T-cell (primary cell): ENCODE measurements at regions not wholly inside any gene's neighbourhood (a gene's known extent, or its start where the extent isn't known, plus 50 kb on each side); places are given as distances from the start of the nearest gene placed in this dataset.

Experiments
- ATAC-seq, 4 experiments: fragments of 200-7000 bp in 3 of 4; fragments of 150-1000 bp in 1 of 4; cut with Tn5 transposase; replicated peaks in 1 of 4; 1 replicate in 3 of 4; 2 replicates in 1 of 4; pipeline ENCODE4 v1.10.0; 2021; ENCODE audit warnings: moderate library complexity in 3 of 4, mild to moderate bottlenecking in 2 of 4, moderate number of reproducible peaks in 1 of 4
- CTCF ChIA-PET, 2 donors: fragments of 300-600 bp; sonication (Branson Sonifier 250); formaldehyde crosslinking; loops; one replicate each; lab custom pipeline; 2022; ENCODE audit warnings: antibody characterized with exemption in 2 of 2; lab: Charles Lee
- POLR2A ChIA-PET, 2 donors: fragments of 300-600 bp; sonication (Branson Sonifier 250); formaldehyde crosslinking; loops; one replicate each; lab custom pipeline; 2022; ENCODE audit warnings: antibody characterized with exemption in 2 of 2; lab: Charles Lee
- DNase-seq, 35 experiments: peaks; one replicate each; pipeline versions ENCODE4 v3.0.0 to v3.0.0-alpha.2; 2013 to 2023
- H3K27ac ChIP-seq: one replicate; pipeline ENCODE4 v1.5.1; 2013; ENCODE audit warnings: low read length
- H3K27me3 ChIP-seq, 2 experiments: replicated peaks in 1 of 2; 1 replicate in 1 of 2; 2 replicates in 1 of 2; pipeline versions ENCODE4 v1.6.1 to v1.7.0; 2013; ENCODE audit warnings: low read length in 1 of 2, mixed read lengths in 1 of 2; ENCODE audit not compliant: control insufficient read depth in 2 of 2, insufficient read depth in 2 of 2; ENCODE audit errors: extremely low read depth in 1 of 2
- H3K36me3 ChIP-seq, 2 donors: 1 replicate in 1 of 2; 2 replicates in 1 of 2; pipeline versions ENCODE4 v1.6.1 to v1.7.0; 2013; ENCODE audit warnings: low read length in 1 of 2; ENCODE audit not compliant: control insufficient read depth in 2 of 2, insufficient read depth in 1 of 2; ENCODE audit errors: extremely low read depth in 1 of 2
- H3K4me1 ChIP-seq, 2 experiments: 1 replicate in 1 of 2; 2 replicates in 1 of 2; pipeline versions ENCODE4 v1.6.1 to v1.7.0; 2013; ENCODE audit warnings: low read length in 2 of 2, mixed read lengths in 1 of 2; ENCODE audit not compliant: insufficient read depth in 2 of 2, control insufficient read depth in 1 of 2; ENCODE audit errors: extremely low read depth in 1 of 2
- H3K4me3 ChIP-seq, 2 donors: 1 replicate in 1 of 2; 2 replicates in 1 of 2; pipeline versions ENCODE4 v1.5.1 to v1.7.0; 2013; ENCODE audit warnings: mild to moderate bottlenecking in 2 of 2, low read length in 1 of 2, moderate library complexity in 1 of 2; ENCODE audit not compliant: control insufficient read depth in 1 of 2; ENCODE audit errors: extremely low read depth in 1 of 2
- H3K9me3 ChIP-seq: 2 replicates; pipeline ENCODE4 v1.7.0; 2013
- H3K27ac Mint-ChIP-seq, 2 donors: one replicate each; pipeline ENCODE4 v1.8.0; 2020 to 2021; ENCODE audit warnings: mild to moderate bottlenecking in 2 of 2, mixed read lengths in 2 of 2
- H3K27me3 Mint-ChIP-seq, 2 donors: one replicate each; pipeline ENCODE4 v1.8.0; 2021 to 2022; ENCODE audit warnings: mixed read lengths in 2 of 2
- H3K36me3 Mint-ChIP-seq: one replicate; pipeline ENCODE4 v1.8.0; 2021; ENCODE audit warnings: mixed read lengths
- H3K4me1 Mint-ChIP-seq, 3 donors: one replicate each; pipeline ENCODE4 v1.8.0; 2020 to 2022; ENCODE audit warnings: mixed read lengths in 3 of 3, mild to moderate bottlenecking in 1 of 3
- H3K4me3 Mint-ChIP-seq, 3 donors: one replicate each; pipeline ENCODE4 v1.8.0; 2020 to 2022; ENCODE audit warnings: mild to moderate bottlenecking in 3 of 3, mixed read lengths in 3 of 3, moderate library complexity in 3 of 3
- H3K9me3 Mint-ChIP-seq, 3 donors: one replicate each; pipeline ENCODE4 v1.8.0; 2020 to 2022; ENCODE audit warnings: mixed read lengths in 3 of 3
- WGBS: methylation state at CpG from one replicate; pipeline ENCODE4 v1.1.5; 2013; ENCODE audit warnings: missing lambda C conversion rate; ENCODE audit not compliant: insufficient coverage; 5-methylcytosine and 5-hydroxymethylcytosine counted together

DNA sequence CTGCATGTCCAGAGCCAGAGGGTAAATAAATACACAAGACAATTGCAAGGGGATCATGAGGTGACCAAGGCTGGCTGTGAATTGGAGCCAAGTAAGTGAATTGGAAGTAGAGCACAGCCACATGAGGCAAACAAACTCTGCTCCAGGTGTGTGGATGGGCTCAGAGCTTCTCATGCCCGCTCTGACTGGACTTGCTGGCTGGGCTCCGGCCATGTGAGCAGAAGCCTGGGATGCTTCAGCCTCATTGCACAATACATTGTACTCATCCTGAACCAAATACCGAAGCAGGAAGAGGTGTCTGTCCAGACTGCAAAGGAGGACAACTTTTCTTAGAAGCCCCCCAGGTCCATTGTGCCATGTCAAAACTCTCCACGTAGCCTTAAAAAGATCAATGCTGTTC, 193.0 kb downstream of the TTC8 start:
- no peak for DNase-seq
- ChIA-PET POLR2A (no interaction called here), CTCF (no interaction called here)
- ATAC-seq: no peak
- Mint-ChIP-seq H3K27me3 (peaks cover 28 to 29% of the 10 kb centered on the region in 2 donors), H3K4me1 (no peaks in the 10 kb centered on the region), H3K9me3 (no peaks in the 10 kb centered on the region), H3K4me3 (no peak overlapping the region), H3K27ac (no peak overlapping the region), H3K36me3 (no peaks in the 10 kb centered on the region)
- H3K9me3 ChIP-seq: no peaks in the 10 kb centered on the region
- no peaks in the 10 kb centered on the region for H3K4me1 ChIP-seq
- 79% methylated on average over 3 of the region's 4 CpGs for WGBS
- H3K36me3 ChIP-seq: no peaks in the 10 kb centered on the region
- H3K27me3 ChIP-seq: peaks cover 0 to 2% of the 10 kb centered on the region in 2 experiments
- H3K27ac ChIP-seq: no peak overlapping the region
- H3K4me3 ChIP-seq: no peak overlapping the region

DNA sequence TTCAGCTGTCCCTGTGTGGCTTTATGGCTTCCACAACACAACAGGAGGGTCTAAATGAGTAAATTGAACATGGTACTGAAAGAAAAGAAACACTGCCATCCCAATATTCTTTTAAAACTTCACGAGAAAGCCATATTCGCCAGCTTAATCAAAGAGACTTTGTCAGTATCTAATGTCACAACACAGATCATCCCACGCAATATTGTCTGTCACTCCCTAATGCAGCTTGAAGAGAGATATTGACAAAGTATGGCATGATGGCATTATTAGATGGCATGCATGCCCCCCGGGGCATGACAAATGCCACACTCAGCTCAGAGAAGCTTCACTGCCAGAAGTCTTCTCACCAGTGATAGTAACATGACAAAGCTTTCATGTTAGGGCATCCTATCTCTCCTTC, 197.8 kb downstream of the TTC8 start:
- ChIA-PET POLR2A (no interaction called here), CTCF (interaction anchor here (0.7 kb wide), 2 partner anchors 182 to 883 kb away, joined by 3 read pairs; no protein-coding TSS in a partner anchor)
- no peak overlapping the region for H3K4me3 Mint-ChIP-seq
- DNase-seq (no peak), ATAC-seq (no peak)
- H3K4me1 Mint-ChIP-seq: no peaks in the 10 kb centered on the region
- Histone ChIP-seq H3K27ac (no peak overlapping the region), H3K4me3 (no peak overlapping the region), H3K9me3 (no peaks in the 10 kb centered on the region), H3K36me3 (no peaks in the 10 kb centered on the region), H3K4me1 (peaks cover 0 to 9% of the 10 kb centered on the region in 2 experiments), H3K27me3 (peaks cover 2 to 30% of the 10 kb centered on the region in 2 experiments)
- H3K9me3 Mint-ChIP-seq: no peaks in the 10 kb centered on the region
- no peak overlapping the region for H3K27ac Mint-ChIP-seq
- peaks cover 50 to 52% of the 10 kb centered on the region in 2 donors for H3K27me3 Mint-ChIP-seq
- H3K36me3 Mint-ChIP-seq: no peaks in the 10 kb centered on the region
- WGBS: 89% methylated on average over 1 of the region's 4 CpGs

DNA sequence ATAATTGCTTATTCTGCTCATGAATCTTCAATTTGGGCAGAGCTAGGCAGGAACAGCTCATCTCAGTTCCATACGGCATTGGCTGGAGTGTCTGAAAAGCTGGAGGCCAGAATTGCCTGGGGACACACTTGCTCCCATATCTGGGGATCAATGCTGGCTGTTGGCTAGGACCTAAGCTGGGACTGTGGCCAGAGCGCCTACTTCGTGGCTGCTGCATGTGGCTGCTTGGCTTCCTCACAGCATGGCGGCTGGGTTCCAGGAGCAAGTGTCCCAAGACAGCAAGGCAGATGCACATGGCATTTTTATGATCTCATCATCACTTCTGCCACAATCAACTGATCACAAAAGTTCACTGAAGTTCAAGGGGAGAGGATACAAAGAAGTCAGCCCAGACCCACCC, 200.2 kb downstream of the TTC8 start:
- Mint-ChIP-seq H3K27ac (no peak overlapping the region), H3K27me3 (peaks cover 59 to 62% of the 10 kb centered on the region in 2 donors), H3K4me3 (no peak overlapping the region), H3K4me1 (peaks cover 0 to 6% (median 0%) of the 10 kb centered on the region in 3 donors), H3K36me3 (no peaks in the 10 kb centered on the region), H3K9me3 (no peaks in the 10 kb centered on the region)
- ChIA-PET CTCF (interaction anchor here (0.6 to 1.3 kb wide), 2 partner anchors 889 to 1108 kb away, joined by 3 read pairs; no protein-coding TSS in a partner anchor), POLR2A (no interaction called here)
- peaks cover 0 to 18% of the 10 kb centered on the region in 2 experiments for H3K4me1 ChIP-seq
- WGBS: 96% methylated on average over 3 of the region's 4 CpGs
- no peaks in the 10 kb centered on the region for H3K36me3 ChIP-seq
- peaks cover 0 to 45% of the 10 kb centered on the region in 2 experiments for H3K27me3 ChIP-seq
- DNase-seq: no peak
- H3K9me3 ChIP-seq: no peaks in the 10 kb centered on the region
- ATAC-seq: no peak
- no peak overlapping the region for H3K27ac ChIP-seq
- H3K4me3 ChIP-seq: no peak overlapping the region

DNA sequence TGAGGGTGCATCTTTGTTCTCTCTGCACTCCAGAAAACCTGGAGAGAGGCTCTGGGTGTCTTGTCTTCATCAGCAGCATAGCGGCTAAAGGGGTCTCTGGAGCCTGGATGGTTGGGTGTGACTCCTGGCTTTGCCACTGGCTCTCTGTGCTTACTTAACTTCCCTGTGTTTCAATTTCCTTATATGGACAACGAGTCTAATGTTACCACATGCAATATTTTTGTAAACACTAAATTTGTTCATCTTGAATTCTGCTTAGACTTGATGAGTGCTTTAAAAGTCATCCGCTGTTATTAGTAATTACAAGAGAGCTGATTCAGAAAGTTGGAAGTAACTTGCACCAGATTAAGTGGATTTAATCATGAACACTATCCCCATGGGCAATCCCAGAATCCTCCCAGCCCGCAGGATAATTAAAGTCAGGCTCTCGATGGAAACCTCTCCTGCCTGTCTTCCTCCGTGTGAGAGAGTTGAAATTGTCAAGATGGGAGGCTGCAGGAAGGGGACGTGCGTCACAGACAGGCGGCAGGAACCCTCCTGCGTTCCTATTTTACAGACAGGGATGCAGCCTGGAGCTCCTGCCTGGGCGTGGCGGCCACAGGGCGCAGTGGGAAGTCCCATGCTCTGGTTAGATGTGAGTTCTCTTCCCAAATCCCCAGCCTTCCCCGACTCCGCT, 201.2 kb downstream of the TTC8 start:
- no peaks in the 10 kb centered on the region for H3K36me3 Mint-ChIP-seq
- H3K27me3 Mint-ChIP-seq: peaks cover 69 to 73% of the 10 kb centered on the region in 2 donors
- ATAC-seq (no peak), DNase-seq (no peak)
- no peaks in the 10 kb centered on the region for H3K9me3 Mint-ChIP-seq
- ChIA-PET CTCF (no interaction called here), POLR2A (no interaction called here)
- Histone ChIP-seq H3K36me3 (no peaks in the 10 kb centered on the region), H3K27me3 (peaks cover 0 to 51% of the 10 kb centered on the region in 2 experiments), H3K4me3 (no peak overlapping the region), H3K9me3 (no peaks in the 10 kb centered on the region), H3K27ac (no peak overlapping the region), H3K4me1 (peaks cover 0 to 18% of the 10 kb centered on the region in 2 experiments)
- H3K4me3 Mint-ChIP-seq: peak overlapping the region in 1 of 3 donors; percentile 25
- peak overlapping the region in 1 of 2 donors; percentile 4 for H3K27ac Mint-ChIP-seq
- 89% methylated on average over 3 of the region's 15 CpGs for WGBS
- peaks cover 0 to 6% (median 0%) of the 10 kb centered on the region in 3 donors for H3K4me1 Mint-ChIP-seq

DNA sequence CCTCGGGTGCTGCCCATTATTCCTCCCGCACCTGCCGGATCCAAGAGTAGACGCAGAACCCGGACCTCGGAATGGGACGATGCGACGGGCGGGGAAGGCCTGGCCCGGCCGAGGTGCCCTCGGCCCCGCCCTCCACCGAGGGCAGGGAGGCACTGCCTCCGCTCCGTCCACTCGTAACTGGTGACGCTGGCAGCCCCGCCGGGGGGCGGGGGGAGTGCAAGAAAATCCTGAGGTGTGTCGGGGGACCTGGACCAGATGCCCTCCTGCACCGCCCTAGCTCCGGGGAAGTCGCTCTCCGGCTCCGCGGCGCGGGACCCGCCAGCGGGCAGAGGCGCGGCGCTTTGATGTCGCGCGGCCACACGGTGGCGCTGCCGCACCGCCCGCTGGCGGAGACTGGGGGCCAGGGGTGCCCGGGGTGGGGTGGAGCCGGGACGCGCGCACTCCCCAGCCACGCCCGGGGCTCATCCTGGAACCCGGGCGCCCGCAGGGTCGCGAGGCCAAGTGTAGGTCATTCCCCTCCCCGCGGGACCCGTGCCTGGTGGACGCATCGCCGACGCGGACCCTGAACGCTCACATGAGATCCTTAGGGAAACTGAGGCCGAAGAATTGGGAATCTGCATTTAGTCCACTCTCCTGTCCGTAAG, 202.8 kb downstream of the TTC8 start:
- ATAC-seq (peak; percentile 88 to 92 (median 91)), DNase-seq (peak; percentile 16 to 79 (median 49))
- Mint-ChIP-seq H3K27me3 (peaks cover 62 to 63% of the 10 kb centered on the region in 2 donors), H3K36me3 (no peaks in the 10 kb centered on the region), H3K4me3 (peak overlapping the region; percentile 60 to 63 (median 61)), H3K27ac (no peak overlapping the region), H3K4me1 (peaks cover 0 to 6% (median 0%) of the 10 kb centered on the region in 3 donors), H3K9me3 (no peaks in the 10 kb centered on the region)
- ChIA-PET POLR2A (interaction anchor here in 1 of 2 donors (0.6 kb wide), 1 partner anchor 935 kb away, joined by 4 read pairs; no protein-coding TSS in a partner anchor), CTCF (interaction anchor here (0.7 to 0.9 kb wide), 5 partner anchors 19 to 894 kb away, joined by 3 to 12 read pairs (median 3); no protein-coding TSS in a partner anchor)
- no peaks in the 10 kb centered on the region for H3K9me3 ChIP-seq
- peaks cover 0 to 18% of the 10 kb centered on the region in 2 experiments for H3K4me1 ChIP-seq
- H3K36me3 ChIP-seq: no peaks in the 10 kb centered on the region
- no peak overlapping the region for H3K27ac ChIP-seq
- H3K27me3 ChIP-seq: peaks cover 0 to 63% of the 10 kb centered on the region in 2 experiments
- WGBS: 2% methylated on average over 56 of the region's 68 CpGs
- H3K4me3 ChIP-seq: peak overlapping the region; percentile 49 to 75

DNA sequence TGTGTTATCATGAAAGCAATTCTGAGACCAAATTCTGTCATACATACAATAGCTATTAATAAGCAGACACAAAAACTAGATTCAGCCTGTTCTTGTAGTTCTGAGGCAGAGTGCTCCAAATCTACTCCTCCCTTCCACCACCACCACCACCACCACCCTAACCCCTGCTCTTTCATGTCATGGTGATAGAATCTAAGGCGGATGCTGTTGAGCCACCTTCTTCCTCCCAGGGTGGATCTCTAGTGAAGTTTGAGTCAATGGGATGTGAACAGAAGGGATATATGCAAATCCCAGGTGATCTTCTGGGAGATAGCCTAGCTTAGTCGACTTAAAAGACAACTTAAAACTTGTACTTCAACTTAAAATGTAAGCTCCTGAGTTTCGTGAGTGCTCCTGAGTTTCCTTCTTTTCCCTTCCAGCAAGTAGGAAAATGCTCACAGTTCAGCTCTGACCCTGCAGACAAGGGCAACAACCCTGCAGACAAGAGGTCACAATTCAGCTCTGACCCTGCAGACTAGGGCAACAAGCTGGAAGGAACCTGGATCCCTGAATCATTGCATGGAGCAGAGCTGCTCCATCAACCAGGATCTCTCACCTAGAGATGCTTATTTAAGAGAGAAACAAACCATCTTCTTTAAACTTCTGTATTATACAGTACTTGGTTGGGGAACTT, 204.1 kb downstream of the TTC8 start:
- no peaks in the 10 kb centered on the region for H3K9me3 ChIP-seq
- peaks cover 0 to 58% of the 10 kb centered on the region in 2 experiments for H3K27me3 ChIP-seq
- no peaks in the 10 kb centered on the region for H3K36me3 ChIP-seq
- H3K4me1 ChIP-seq: peaks cover 0 to 18% of the 10 kb centered on the region in 2 experiments
- ATAC-seq (no peak), DNase-seq (no peak)
- WGBS: 50% methylated on average over 2 of the region's 3 CpGs
- H3K27ac ChIP-seq: no peak overlapping the region
- Mint-ChIP-seq H3K36me3 (no peaks in the 10 kb centered on the region), H3K27me3 (peaks cover 52 to 56% of the 10 kb centered on the region in 2 donors), H3K4me3 (peak overlapping the region; percentile 7 to 61 (median 53)), H3K4me1 (peaks cover 0 to 6% (median 0%) of the 10 kb centered on the region in 3 donors), H3K27ac (no peak overlapping the region), H3K9me3 (no peaks in the 10 kb centered on the region)
- no peak overlapping the region for H3K4me3 ChIP-seq
- ChIA-PET CTCF (interaction anchor here in 1 of 2 donors (0.8 kb wide), 1 partner anchor 893 kb away, joined by 3 read pairs; no protein-coding TSS in a partner anchor), POLR2A (no interaction called here)
